DMS53 (cell line): ENCODE measurements at regions not wholly inside any gene's neighbourhood (a gene's known extent, or its start where the extent isn't known, plus 50 kb on each side); places are given as distances from the start of the nearest gene placed in this dataset.

Source experiments
- DNase-seq: peaks from one replicate; lab custom pipeline; 2025; lab: John Stamatoyannopoulos, UW

DNA sequence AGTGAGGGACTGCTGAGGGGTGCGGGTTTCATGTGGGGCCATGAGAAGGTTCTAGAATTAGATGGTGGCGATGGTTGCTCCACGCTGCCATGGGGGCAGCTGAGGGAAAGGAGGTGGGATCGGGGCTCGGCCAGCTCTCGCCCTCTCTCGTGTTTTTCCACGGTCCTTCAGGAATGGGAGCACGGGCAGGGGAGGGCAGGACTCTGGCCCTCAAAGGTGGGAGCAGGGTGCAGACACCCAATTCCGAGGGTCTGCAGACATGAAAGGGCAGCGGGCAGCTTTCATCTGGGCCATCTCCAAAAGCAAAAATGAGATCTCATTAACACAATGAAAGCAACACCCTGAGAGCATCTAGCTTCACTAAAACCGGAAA, 53.4 kb upstream of the SALL3 start:
- DNase-seq = no peak

DNA sequence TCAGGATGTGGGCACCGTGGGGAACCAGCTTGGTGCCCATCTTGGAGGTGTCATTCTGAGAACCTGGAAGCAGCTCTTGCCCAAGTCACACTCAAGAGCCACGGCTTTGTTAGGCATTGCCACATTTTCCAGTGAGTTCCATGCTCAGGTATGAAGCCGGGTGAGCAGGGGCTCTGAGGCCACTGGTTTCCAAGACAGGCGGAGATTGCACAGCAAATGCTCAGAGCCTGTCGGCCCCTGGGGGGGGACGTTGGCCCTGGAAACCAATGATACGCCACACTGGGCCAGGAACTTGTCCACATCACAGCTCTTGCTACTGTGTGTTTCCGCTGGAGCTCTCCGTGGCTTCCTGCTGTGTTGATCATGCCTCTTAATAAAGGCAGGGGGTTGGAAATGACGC, 52.5 kb upstream of the SALL3 start:
- no peak for DNase-seq

DNA sequence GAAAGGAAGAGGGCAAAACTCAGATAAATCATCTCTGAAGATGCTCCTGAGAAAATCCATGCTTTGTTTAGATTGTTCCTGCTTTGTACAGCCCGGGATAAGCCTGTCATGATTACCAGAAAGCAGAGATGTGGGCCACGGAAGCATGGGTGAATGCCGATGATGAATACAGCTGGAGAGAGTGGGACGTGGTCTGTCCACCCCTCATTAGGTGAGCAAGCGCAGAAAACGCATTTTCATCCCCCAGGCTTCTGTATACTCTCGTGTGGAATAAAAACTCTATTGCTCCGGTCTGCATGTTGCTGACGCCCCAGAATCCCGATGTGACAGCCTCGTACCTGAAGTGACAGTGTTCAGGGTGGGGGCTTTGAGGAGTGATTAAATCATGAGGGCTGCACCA, 52.0 kb upstream of the SALL3 start:
- no peak for DNase-seq

DNA sequence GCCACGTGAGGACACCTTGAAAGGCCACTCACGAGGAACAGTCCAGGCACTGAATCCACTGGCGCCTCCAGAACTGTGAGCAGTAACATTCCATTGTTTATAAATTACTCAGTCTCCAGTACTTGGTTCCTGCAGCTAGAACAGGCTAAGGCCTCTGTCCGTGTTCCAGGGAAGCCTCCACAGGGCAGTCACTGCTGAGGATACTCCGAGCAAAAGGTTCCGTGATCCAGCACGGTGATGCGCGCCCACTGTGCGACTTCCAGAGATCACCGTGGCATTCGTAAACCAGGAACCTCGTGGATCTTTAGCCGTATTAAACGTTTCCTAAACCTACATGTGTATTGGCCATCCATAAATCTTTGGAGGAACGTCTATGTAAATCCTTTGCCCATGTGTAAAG, 51.5 kb upstream of the SALL3 start:
- no peak for DNase-seq

DNA sequence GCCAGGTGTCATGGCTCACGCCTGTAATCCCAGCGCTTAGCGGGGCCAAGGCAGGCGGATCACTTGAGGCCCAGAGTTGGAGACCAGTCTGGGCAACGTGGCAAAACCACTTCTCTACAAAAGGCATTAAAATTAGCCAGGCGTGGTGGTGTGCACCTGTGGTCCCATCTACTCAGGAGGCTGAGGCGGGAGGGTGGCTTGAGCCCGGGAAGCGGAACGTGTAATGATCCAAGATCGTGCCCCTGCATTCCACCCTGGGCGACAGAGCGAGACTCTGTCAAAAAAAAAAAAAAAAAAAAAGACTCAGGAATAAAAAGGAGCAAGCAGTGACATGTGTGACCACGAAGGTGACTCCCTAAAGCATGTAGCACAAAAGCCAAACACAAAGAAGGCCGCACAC, 50.1 kb upstream of the SALL3 start:
- no peak for DNase-seq
